ENCODE measurements at regions not wholly inside any gene's neighbourhood (a gene's known extent, or its start where the extent isn't known, plus 50 kb on each side); places are given as distances from the start of the nearest gene placed in this dataset.

DNA sequence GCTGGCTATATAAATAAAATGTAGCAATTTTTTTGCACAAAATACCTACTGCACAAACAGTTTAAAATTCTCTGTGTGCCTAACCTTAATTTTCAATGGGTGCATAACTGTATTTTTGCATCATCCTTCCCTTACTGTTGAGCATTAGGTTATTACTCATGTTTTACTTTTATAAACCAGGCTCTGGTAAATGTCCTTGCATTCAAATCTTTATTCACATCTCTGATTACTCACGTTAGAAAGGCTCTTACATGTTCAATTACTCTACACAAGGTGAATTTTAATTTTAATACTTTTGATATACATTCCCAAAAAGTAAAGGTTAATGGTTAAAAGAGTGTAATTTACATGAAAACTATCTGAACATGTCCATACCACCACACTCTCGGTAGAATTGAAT is 246.1 kb downstream of the PRELID2 start:
- TF ChIP-seq, protein P1, sequence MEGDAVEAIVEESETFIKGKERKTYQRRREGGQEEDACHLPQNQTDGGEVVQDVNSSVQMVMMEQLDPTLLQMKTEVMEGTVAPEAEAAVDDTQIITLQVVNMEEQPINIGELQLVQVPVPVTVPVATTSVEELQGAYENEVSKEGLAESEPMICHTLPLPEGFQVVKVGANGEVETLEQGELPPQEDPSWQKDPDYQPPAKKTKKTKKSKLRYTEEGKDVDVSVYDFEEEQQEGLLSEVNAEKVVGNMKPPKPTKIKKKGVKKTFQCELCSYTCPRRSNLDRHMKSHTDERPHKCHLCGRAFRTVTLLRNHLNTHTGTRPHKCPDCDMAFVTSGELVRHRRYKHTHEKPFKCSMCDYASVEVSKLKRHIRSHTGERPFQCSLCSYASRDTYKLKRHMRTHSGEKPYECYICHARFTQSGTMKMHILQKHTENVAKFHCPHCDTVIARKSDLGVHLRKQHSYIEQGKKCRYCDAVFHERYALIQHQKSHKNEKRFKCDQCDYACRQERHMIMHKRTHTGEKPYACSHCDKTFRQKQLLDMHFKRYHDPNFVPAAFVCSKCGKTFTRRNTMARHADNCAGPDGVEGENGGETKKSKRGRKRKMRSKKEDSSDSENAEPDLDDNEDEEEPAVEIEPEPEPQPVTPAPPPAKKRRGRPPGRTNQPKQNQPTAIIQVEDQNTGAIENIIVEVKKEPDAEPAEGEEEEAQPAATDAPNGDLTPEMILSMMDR (IDR thresholded peaks at IDR 0.05; ENCODE audit: low read depth, low read length), result no peak
- TF ChIP-seq, protein P2, sequence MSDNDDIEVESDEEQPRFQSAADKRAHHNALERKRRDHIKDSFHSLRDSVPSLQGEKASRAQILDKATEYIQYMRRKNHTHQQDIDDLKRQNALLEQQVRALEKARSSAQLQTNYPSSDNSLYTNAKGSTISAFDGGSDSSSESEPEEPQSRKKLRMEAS (IDR thresholded peaks at IDR 0.05; ENCODE audit: low read depth, low read length), result no peak
- TF ChIP-seq POLR2A (IDR thresholded peaks at IDR 0.05; ENCODE audit: extremely low read depth, insufficient read length), result no peak

All from NB4 (cell line).